Breast epithelium (tissue), 3 donors: ENCODE measurements at regions not wholly inside any gene's neighbourhood (a gene's known extent, or its start where the extent isn't known, plus 50 kb on each side); places are given as distances from the start of the nearest gene placed in this dataset.

Source experiments
- POLR2A ChIP-seq: fragments of 450-650 bp; IDR thresholded peaks from one replicate; pipeline ENCODE4 v1.6.1; 2016; ENCODE audit warnings: antibody characterized with exemption, mild to moderate bottlenecking, moderate library complexity
- POLR2AphosphoS5 ChIP-seq, 3 donors: sonication (generic); formaldehyde crosslinking; IDR thresholded peaks; one replicate each; pipeline ENCODE4 v1.6.1; 2017; ENCODE audit warnings: antibody characterized with exemption in 3 of 3
- TF ChIP-seq, protein P1 (sequence below), 3 donors: fragments of 450-650 bp; IDR thresholded peaks; one replicate each; pipeline ENCODE4 v1.5.1; 2016 to 2017; ENCODE audit warnings: antibody characterized with exemption in 3 of 3, mild to moderate bottlenecking in 3 of 3, moderate library complexity in 3 of 3

DNA sequence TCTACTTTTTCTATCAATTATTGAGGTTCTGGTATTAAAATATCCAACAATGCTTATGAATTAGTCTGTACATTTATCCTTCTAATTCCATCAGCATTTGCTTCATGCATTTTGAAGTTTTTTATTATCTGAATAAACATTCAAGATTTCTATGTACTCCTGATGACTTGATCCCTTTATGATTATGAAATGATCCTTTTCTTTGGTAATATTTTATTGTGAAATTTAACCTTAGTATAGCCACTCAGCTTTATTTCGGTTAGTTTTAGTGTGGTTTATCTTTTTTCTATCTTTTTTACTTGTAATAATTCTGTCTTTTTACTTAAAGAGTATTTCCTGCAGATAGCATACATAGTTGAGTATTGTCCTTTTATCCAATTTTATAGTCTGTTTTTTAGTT lies 106.6 kb downstream of the SNAPC1 start:
- TF ChIP-seq, protein P1, sequence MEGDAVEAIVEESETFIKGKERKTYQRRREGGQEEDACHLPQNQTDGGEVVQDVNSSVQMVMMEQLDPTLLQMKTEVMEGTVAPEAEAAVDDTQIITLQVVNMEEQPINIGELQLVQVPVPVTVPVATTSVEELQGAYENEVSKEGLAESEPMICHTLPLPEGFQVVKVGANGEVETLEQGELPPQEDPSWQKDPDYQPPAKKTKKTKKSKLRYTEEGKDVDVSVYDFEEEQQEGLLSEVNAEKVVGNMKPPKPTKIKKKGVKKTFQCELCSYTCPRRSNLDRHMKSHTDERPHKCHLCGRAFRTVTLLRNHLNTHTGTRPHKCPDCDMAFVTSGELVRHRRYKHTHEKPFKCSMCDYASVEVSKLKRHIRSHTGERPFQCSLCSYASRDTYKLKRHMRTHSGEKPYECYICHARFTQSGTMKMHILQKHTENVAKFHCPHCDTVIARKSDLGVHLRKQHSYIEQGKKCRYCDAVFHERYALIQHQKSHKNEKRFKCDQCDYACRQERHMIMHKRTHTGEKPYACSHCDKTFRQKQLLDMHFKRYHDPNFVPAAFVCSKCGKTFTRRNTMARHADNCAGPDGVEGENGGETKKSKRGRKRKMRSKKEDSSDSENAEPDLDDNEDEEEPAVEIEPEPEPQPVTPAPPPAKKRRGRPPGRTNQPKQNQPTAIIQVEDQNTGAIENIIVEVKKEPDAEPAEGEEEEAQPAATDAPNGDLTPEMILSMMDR (IDR thresholded peaks at IDR 0.05) = no peak
- TF ChIP-seq POLR2AphosphoS5 (IDR thresholded peaks at IDR 0.05) (no peak), POLR2A (no peak)
